ENCODE measurements at regions not wholly inside any gene's neighbourhood (a gene's known extent, or its start where the extent isn't known, plus 50 kb on each side); places are given as distances from the start of the nearest gene placed in this dataset.
"Not testable (repeated sequence)": the region's sequence is repeated elsewhere in the genome, so short reads cannot be mapped to it uniquely, and the experiment has no call there.

DNA sequence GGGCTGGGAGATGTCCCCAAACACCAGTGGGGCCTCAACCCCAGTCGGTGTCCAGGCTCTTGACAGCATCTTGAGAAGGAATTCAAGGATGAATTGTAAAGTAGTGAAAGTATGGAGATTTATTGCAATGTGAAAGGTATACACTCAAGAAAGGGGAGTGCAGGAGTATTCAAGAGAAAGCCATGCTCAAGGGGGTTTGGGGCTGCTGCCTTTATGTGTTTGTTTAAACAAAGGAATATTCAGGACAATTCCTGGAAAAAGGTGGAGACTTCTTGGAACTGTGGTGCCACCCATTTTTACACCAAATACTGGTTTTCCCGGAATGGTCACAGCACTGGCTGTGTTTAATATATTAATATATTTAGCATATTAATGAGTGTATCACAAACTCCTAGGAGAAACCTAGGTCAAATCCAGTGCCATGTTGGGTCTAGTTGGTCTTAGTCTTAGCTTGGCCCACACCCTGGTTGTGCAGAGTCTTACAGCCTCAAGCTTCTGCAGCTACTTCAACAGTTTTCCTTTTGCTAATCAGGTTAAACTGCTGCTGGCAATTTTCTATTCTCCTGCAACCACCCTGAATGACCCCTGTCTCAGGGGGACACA lies 138.5 kb upstream of the TMTC4 start:
- no peak for DNase-seq (ENCODE audit: low read depth in 2 of 2)

DNA sequence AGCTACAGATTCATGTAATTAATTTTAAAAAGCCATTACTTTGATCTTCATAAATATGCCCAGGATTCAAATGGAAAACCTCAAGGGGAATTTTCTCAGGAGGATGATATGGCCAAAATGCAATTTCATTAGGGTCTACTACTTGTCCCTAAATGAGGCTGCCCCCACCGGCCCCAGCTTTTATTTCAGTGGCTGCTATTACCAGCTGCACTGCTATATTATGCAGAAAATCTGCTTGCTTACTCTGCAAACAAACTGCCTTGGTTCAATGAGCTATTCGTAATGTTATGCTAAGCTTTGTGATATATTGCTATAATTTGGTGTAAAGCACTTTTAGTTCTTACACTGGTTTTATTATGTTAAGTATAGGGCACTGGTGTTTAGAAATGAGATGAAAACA lies 137.3 kb upstream of the TMTC4 start:
- DNase-seq (ENCODE audit: low read depth in 2 of 2): no peak

DNA sequence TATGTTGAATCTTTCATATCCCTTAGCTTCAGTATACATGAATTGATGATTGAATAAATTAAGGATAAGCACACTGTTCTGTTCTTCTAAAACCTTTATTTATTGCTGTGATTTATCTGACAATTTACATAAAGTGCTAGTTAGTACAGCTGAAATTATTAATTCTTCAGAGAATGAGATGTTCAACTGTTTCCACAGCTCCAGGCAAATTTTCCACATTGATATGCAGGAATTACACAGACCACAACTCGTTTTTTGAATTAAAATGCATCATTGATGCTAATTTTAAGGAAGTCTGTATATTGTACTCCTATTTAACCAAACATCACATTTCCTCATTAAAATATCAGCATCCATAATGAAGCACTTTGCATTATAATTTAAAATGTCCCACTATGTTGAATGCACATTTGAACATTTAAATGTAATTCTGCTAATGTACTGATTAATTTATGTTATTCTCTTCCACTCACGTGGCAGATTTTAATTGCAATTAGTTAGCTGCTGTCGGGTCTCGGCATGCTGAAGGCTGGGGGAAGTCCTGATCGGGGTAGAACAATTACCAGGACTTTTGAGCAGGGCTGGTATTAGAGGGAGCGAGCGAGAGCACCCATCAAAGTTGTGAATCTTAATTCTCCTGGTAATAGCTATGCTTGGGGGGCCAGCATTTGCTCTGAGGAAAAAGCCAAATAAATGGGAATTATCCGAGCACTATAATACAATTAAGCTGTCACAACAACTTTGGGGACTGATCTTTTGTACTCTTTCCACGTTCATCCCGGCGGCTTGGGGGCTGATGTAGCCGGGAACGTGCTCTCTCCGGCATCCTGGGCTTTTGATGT lies 136.7 kb upstream of the TMTC4 start:
- no peak for DNase-seq (ENCODE audit: low read depth in 2 of 2)

DNA sequence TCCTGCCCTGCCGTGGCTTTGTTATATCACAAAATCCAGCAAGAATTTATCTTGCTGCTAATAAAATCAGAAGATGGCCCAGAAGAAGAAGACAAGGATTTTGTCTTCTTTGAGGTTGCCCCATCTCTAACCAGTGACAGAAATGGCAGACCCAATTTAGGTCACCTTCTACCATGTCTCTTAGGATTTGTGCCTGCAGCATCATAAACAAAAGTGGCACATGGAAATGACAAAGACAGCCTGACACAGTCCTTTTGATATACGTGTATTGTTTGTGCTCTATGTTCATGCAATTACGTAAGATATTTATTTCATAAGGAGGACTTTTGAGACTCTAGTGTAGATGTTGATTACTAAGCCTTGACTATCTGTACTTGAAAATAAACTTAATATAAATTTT lies 135.9 kb upstream of the TMTC4 start:
- no peak for DNase-seq (ENCODE audit: low read depth in 2 of 2)

DNA sequence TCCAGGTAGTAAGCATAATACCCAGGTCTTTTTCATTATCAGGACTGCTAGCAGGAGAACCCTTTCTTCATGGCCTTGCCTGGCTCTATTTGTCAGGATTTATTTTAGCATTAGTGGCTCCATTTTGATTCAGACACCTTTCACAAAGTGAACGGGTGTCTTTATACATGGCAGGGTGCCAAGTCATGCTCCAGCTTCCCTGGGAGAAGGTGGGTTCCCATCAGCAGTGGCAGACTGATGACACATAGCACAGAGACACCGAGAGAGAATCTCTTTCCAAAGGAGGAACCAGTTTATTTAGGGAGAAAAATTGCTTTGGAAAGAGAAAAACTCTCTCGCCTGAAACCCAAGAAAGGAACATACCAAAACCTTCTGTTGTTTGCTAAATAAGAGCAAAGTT lies 135.3 kb upstream of the TMTC4 start:
- no peak for DNase-seq (ENCODE audit: low read depth in 2 of 2)

DNA sequence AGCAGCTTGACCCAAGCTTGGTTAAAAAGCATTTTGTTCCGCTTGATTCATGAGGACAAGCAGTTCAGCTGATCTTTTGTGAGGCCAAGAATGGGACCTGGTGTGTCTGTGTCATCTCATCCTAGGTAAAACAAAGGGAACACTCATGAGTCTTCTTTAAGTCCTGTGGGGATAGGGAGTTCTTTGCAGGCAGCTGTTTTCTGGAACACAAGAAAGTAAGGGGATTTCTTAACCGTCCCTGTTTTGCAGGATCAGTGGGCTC lies 134.5 kb upstream of the TMTC4 start:
- DNase-seq (ENCODE audit: low read depth in 2 of 2): no peak

DNA sequence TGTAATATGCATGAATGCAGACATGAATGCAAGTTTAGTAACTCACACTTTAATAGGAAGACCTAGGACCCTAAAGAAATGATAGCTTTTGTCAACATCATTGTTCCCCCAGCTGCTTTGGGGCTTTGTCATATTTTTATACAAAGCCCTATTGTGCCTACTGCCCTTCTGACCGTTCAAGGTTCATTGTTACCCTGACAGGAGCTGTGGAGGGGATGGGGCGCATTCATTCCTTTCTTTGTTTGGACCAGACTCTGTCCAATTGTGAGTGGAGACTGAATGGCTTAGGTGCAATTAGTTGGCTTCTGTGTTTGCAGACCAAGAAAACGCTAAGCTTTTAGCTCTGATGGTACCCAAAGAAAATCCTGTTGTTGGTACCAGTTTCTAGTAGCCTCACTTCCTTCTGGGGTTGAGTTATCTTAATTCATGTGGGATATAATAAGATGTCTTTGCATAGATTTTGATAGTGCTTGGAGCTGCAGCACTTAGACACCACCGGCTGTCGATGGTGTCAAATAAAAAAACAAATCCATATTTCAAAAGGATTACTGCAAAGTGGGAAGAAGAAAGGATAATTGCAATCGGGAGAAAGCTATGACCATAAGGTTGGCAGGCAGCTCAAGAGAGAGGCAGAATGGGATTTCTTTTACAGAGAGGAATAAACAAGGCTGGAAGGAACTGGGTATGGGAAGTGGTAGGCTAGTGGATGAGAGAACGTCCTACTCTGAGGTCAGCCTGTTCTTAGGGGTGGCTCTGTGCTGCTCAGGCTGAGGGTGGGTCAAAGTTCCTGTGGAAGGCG lies 133.9 kb upstream of the TMTC4 start:
- DNase-seq (ENCODE audit: low read depth in 2 of 2): no peak

DNA sequence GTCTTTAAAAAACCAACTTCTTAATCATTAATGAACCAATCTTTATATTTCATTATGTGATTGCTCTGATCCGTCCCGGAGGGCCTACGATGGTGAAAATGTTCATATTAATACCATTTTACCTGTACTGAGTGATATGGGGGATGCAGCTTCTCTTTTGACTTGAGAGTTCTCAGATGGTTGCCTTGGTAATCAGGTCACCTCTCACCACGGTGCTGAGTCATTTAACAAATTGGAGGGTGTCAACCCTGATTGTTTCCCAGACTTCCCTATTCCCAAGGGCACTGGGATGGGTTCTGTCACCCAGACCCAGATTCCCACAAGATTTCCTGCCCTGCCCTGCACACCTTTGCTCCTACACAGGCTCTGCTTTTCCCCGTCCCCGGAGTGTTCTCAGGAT lies 128.5 kb upstream of the TMTC4 start:
- DNase-seq (ENCODE audit: low read depth in 2 of 2): no peak

DNA sequence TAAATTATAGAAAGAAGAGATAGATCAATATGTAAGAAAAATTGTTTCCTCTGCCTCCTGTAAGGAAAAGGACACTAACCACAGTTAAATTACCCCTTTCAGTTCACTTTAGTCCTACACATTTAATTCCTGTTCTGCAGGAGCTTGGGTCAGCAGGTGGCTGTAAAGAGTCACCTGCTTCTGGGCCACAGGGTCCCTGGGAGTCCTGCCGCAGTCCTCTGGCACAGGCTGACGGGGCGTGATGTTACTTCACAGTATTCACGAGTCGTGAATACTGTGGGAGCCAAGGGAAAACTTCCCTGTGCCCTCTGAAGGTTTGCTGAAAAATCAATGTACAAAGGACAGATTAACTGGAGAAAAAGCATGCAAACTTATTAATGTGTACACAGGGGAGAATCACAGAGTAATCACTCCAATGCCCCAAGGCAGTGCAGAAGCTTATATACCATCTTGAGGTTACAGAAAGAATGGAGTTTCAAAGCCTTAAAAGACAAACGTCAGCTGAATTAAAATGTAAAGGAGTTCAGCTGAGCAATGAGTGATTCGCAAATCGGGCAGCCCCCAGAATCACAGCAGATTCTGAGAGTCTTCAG lies 125.8 kb upstream of the TMTC4 start:
- DNase-seq (ENCODE audit: low read depth in 2 of 2): no peak

DNA sequence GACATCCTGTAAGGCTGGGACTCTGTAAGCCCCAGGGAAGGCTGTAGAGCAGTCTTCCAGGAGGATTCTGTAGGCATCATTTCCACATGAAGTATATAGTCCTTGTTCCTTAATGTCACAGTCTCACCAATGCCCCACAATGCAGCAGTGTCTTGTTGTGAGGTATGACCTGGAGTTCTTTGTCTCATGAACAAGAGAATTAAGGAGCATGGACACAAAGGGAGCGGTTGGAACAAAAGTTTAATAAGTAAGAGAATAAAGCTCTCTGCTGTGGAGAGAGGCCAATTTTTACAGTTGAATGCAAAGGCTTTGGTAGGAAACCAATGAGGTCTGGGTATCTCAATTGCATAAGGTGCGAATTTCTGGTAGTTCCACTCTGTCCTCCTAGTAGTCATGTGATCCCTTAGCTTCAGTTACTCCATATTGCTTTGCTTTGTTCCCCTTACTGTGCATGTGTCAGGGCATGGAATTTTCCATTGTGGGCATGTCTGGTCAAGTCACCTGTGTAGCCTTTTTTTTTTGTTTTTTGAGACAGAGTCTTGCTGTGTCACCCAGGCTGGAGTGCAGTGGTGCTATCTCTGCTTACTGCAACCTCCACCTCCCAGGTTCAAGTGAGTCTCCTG lies 124.3 kb upstream of the TMTC4 start:
- no peak for DNase-seq (ENCODE audit: low read depth in 2 of 2)

DNA sequence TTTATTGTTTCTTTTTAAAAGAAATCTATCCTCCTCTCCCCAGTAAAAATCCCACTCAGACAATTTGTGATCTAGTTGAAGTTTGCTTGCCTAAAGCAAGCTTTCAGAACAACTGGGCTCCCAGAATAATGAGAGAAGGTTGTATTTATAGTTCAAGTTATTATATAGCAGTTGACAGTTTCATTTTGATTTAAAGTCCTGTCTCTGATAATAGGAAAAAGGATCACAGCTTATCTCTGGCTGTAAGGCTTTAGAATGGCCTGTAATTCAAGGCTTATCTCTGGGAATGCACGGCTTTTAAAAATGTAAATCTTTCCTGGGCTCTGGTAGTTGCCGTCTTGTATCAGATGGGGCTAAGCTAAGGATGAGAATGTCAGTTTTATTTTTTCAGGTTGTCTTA lies 123.3 kb upstream of the TMTC4 start:
- no peak for DNase-seq (ENCODE audit: low read depth in 2 of 2)

DNA sequence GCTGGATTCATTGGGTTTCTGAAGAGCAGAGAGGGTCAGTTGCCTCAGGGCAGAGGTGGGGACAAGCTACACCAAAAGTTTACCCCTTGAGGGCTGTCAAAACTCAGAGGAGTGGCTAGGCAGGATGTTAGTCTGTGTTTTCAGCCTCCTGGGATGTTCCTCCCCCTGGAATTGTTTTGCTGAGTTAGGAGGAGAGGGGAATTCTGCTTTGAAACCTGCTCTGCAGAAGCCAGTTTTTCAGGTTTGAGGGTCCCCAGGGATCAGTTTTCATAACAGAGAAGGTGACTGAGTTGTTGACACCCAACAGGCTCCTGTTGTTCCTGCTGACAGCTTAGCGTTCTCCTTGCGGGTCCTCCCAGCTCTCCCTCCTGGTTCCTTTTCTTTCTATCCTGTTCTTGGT lies 121.9 kb upstream of the TMTC4 start:
- no peak for DNase-seq (ENCODE audit: low read depth in 2 of 2)

DNA sequence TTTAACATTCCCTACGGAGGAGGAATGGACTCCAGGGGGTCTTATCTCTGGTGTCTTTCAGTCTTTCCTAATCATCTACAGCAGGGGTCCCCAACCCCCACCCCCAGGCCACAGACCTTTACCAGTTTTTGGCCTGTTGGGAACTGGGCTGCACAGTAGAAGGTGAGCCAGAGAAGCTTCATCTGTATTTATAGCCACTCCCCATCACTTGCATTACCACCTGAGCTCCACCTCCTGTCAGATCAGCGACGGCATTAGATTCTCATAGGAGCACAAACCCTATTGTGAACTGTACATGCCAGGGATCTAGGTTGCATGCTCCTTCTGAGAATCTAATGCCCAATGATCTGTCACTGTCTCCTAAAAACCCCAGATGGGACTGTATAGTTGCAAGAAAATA lies 120.0 kb upstream of the TMTC4 start:
- DNase-seq (ENCODE audit: low read depth in 2 of 2): no peak

DNA sequence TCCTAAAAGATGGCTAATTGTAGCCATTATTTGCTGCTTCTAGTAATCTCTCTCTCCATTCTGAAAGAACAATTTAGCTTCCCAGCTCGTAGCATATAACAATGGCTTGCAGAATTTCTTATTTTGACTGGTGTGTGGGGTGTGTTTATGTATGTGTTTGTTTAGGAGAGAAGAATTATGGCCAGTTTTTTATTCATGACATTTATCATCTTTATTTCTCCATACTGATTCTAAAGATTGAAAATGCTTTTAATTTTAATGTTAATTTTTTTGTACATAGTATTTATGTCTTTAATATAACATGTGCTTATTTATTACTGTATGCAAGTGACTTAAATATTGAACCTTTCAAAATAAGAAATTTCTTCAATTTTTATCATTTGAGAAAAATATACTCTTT lies 115.8 kb upstream of the TMTC4 start:
- no peak for DNase-seq (ENCODE audit: low read depth in 2 of 2)

DNA sequence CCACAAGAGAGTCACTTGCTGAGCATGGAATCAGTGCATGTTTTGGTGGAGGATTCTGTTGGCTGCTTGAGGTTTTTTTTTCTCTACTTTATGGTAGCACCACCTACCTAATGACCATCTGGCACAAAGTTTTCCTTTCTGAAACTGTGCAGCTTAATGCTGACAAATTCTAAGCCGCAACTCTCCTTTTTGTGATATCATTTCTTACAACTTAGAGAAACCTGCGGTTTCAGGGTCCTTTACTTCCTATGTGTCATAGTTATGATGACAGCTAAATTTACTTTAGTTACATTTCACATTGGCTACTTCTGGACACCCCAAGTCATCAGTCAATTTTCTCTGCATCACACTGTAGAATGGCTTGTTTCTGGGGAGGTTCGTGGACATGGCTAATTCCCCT lies 115.4 kb upstream of the TMTC4 start:
- DNase-seq (ENCODE audit: low read depth in 2 of 2): no peak

DNA sequence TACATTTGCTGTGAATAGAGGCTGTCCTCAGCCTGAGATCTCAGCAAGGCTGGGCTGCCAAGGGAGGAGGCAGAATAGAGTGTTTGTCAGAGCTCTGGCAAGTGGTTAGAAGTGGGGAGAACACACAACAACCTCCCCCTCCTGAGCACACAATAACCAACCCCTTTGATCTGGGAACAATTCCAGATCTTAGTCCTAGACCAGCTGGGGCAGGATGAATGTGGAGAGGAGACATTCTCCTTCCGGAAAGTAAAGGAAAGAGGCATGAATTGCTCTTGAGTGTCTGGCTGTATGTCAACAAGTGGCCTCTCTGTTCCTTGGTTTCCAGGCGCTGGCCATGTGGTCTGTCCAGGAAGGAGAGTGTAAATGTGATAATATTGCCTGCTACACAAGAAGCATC lies 114.9 kb upstream of the TMTC4 start:
- DNase-seq (ENCODE audit: low read depth in 2 of 2): peak in 1 of 2 experiments; percentile 10

DNA sequence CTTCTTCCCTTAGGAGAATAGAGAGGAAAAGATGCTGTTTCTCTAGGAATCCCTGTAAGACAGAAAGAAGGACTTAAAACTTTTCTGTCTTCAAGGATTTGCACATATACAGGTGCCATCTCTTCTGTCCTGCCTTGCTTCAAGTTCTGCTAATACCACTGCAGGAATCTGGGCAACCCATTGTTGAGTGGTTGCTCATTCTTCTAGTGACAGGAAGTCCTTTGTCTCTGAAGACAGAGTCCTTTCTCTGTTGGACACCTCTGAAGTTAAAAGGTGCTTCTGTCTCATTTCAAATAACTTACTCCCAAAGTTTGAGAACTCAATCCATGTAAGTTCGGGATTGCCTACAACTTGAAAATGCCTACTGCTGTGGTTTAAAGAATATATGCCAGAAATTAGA lies 114.4 kb upstream of the TMTC4 start:
- no peak for DNase-seq (ENCODE audit: low read depth in 2 of 2)

DNA sequence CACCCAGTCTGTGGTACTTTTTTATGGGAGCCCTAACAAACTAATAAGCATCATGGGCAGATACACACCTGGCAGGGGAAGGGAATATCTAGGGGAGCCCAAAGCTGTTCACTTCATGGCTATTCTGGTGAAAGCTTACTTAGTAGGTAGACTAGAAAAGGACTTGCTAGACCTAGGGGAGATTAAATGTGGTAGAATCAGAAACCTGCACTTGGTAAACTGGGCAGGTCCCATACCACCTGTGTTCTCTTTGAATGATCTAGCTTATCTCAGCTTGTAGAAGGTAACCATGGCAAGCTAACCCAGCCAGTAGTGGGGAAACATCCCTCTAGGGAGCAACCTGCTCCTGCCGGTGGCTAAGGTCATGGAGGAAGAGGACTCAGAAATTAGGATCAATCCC lies 113.9 kb upstream of the TMTC4 start:
- no peak for DNase-seq (ENCODE audit: low read depth in 2 of 2)

DNA sequence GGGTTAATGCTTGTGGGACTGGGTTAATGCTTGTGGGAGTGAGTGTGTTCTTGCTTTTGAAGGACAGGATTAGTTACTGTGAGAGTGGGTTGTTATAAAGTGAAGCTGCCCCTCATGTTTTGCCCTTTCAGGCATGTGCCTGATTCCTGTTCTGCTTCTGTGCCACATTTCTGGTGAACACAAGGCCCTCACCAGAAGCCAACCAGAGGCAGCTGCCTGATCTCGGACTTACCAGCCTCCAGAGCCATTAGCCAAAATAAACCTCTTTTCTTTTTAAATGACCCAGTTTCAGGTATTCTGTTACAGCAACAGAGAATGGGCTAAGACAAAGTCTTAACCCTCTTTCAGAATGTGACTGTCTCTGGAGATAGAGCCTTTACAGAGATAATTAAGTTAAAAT lies 113.3 kb upstream of the TMTC4 start:
- DNase-seq (ENCODE audit: low read depth in 2 of 2): no peak

DNA sequence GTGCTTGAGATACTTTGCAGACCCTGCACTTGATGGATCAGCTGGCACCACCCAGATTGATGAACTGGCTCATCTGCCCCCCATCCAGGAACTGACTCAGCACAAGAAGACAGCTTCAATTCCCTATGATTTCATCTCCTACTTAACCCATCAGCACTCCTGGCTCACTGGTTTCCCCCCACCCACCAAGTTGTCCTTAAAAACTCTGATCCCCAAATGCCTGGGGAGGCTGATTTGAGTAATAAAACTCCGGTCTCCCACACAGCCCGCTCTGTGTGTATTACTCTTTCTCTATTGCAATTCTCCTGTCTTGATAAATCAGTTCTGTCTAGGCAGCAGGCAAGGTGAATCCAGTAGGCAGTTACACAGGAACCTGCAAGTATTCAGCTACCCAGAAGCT lies 102.1 kb upstream of the TMTC4 start:
- not testable (repeated sequence) for DNase-seq (ENCODE audit: low read depth in 2 of 2)

DNA sequence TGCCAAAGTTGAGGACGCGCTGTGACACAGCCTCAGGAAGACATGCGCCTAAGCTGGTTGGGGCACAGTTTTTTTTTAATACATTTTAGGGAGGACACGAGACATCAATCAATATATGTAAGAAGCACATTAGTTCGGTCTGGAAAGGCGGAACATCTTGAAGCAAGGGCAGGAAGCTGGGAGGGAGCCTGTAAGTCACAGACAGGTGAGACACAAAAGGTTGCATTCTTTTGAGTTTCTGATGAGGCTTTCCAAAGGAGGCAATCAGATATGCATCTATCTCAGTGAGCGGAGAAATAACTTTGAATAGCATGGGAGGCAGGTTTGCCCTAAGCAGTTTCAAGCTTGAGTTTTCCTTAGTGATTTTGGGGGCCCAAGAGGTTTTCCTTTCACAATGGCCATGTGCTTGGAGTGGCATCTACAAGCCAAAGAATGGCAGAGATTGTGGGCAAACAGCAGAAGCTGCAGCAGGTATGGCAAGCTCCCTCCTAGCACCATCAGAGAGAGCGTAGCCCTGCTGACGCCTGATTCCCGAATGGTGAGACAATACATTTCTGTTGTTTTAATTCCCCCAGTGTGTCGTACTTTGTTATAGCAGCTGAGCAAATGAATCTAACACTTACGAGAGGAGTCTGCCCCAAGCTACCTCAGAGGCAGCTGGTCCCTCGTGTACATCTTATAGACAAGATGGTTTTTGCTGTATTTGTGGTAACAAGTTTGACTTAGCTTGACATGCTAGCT lies 99.5 kb upstream of the TMTC4 start:
- no peak for DNase-seq (ENCODE audit: low read depth in 2 of 2)

DNA sequence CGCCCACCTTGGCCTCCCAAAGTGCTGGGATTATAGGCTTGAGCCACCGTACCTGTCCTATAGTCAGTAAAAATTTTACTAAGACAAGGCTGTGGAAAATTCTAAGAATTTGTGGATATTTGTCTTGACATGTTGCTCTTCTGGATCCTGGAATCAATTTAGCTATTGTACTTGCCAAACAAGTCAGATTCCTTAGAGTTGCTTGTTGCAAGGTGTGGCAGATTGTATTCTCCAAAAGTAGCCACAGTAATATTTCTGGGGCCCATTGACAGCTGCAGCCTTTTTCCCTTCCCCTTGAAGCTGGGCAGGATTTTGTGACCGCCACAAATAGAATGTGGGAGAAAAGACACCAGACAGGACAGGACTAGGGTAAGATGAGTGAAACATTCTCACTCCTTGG lies 98.8 kb upstream of the TMTC4 start:
- no peak for DNase-seq (ENCODE audit: low read depth in 2 of 2)

Measured in fibroblast of skin of left quadriceps (primary cell).